ENCODE measurements at regions not wholly inside any gene's neighbourhood (a gene's known extent, or its start where the extent isn't known, plus 50 kb on each side); places are given as distances from the start of the nearest gene placed in this dataset.

DNA sequence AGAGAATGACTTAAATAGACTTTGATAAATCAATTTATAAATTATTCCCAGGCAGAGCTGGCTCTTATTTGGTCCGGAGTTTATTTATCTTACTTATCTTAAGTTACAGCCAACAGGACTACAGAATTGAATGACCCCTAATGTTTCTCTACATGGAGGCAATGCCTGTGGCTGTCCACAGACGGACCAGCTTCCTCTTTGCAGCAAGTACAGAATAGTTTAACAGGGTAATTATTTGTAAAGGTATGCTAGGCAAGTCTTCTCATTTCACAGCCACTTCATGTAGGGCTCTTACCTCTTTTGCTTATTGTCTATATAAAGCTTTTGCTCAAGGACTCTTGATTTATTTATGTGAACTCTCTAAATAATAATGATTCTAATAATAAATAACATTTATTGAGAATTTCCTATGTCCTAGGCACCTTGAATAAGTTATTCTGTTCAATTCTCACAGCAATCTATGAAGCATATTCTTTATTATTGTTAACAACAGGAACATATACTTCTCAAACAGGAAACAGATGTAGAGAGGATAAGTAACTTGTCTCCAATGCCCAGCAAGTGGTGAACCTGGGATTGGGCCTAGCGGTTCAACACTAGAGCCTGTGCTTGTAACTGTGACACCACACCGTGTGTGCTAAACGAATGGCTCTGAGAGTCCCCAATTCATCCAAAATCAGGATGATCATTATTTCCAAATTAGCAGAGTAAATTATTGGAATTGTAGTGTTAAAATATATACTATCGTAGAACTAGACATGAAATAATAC lies 58.8 kb upstream of the NXPH2 start:
- Histone ChIP-seq H3K4me2 (replicated peaks; ENCODE audit: low read depth, low read length, poor library complexity, severe bottlenecking) (no peak overlapping the region), H3K79me2 (ENCODE audit: control insufficient read depth, insufficient read depth, low read length) (no peaks in the 10 kb centered on the region), H3K9me3 (ENCODE audit: control extremely low read depth in 1 of 3, control insufficient read depth in 2 of 3, insufficient read depth in 1 of 3, low read length in 2 of 3) (no peaks in the 10 kb centered on the region), H3K4me1 (ENCODE audit: control insufficient read depth in 2 of 2, insufficient read depth in 2 of 2, low read length in 2 of 2) (no peaks in the 10 kb centered on the region), H3K4me3 (ENCODE audit: control extremely low read depth in 1 of 5, extremely low read depth in 1 of 5, insufficient read depth in 1 of 5, low read depth in 2 of 5, low read length in 4 of 5) (no peak overlapping the region), H3K27ac (ENCODE audit: low read length in 2 of 2) (no peak overlapping the region), H3K9ac (ENCODE audit: low read length) (no peak overlapping the region), H4K20me1 (ENCODE audit: control insufficient read depth, insufficient read depth, low read length, poor library complexity, severe bottlenecking) (no peaks in the 10 kb centered on the region), H3K27me3 (replicated peaks in 1 of 4; ENCODE audit: control extremely low read depth in 1 of 4, control insufficient read depth in 3 of 4, insufficient read depth in 4 of 4, low read length in 3 of 4) (peaks cover 0 to 4% (median 2%) of the 10 kb centered on the region in 4 experiments), H2AFZ (ENCODE audit: insufficient read depth, low read depth, low read length, poor library complexity, severe bottlenecking) (no peak overlapping the region), H3K36me3 (replicated peaks in 1 of 2; ENCODE audit: control extremely low read depth in 1 of 2, control insufficient read depth in 1 of 2, extremely low read depth in 1 of 2, insufficient read depth in 2 of 2, low read length in 1 of 2) (no peaks in the 10 kb centered on the region)
- ChIA-PET POLR2A (no interaction called here), CTCF (interaction anchor here (1.8 kb wide), 1 partner anchor 12 kb away, joined by 6 read pairs; no protein-coding TSS in a partner anchor)
- H3K9me3 Mint-ChIP-seq (ENCODE audit: insufficient read depth): no peaks in the 10 kb centered on the region
- H3K27ac Mint-ChIP-seq: no peak overlapping the region
- intact Hi-C loops (cut with micrococcal nuclease): no loop called here
- H3K4me1 Mint-ChIP-seq: no peaks in the 10 kb centered on the region
- DNase-seq (no peak), ATAC-seq (ENCODE audit: low read depth) (no peak)
- no peak for TF ChIP-seq EZH2 (IDR thresholded peaks at IDR 0.05; ENCODE audit: borderline replicate concordance, insufficient read depth, low read depth, low read length, poor library complexity, severe bottlenecking)
- TF ChIP-seq, protein P1, sequence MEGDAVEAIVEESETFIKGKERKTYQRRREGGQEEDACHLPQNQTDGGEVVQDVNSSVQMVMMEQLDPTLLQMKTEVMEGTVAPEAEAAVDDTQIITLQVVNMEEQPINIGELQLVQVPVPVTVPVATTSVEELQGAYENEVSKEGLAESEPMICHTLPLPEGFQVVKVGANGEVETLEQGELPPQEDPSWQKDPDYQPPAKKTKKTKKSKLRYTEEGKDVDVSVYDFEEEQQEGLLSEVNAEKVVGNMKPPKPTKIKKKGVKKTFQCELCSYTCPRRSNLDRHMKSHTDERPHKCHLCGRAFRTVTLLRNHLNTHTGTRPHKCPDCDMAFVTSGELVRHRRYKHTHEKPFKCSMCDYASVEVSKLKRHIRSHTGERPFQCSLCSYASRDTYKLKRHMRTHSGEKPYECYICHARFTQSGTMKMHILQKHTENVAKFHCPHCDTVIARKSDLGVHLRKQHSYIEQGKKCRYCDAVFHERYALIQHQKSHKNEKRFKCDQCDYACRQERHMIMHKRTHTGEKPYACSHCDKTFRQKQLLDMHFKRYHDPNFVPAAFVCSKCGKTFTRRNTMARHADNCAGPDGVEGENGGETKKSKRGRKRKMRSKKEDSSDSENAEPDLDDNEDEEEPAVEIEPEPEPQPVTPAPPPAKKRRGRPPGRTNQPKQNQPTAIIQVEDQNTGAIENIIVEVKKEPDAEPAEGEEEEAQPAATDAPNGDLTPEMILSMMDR (IDR thresholded peaks at IDR 0.05): no peak
- peaks cover 13% of the 10 kb centered on the region for H3K27me3 Mint-ChIP-seq
- H3K4me3 Mint-ChIP-seq: no peak overlapping the region
- 31% methylated on average over 2 of the region's 6 CpGs for WGBS (ENCODE audit: insufficient coverage)

DNA sequence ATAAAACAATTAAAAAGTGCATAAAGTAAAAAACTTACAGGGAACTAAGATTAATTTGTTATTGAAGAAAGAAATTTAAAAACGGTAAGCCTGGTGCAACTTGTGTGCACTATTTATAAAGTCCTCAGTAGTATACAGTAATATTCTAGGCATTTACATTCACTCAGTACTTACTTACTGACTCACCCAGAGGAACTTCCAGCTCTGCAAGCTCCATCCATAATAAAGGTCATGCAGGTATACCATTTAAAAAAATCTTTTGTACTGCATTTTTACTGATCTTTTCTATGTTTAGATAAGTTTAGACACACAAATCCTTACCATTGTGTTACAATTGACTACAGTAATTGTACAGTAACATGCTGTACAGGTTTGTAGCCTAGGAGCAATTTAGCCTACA lies 51.5 kb upstream of the NXPH2 start:
- Mint-ChIP-seq H3K4me1 (no peaks in the 10 kb centered on the region), H3K27me3 (peaks cover 12% of the 10 kb centered on the region), H3K4me3 (no peak overlapping the region), H3K27ac (no peak overlapping the region), H3K9me3 (ENCODE audit: insufficient read depth) (no peaks in the 10 kb centered on the region)
- DNase-seq (no peak), ATAC-seq (ENCODE audit: low read depth) (no peak)
- Histone ChIP-seq H3K4me2 (replicated peaks; ENCODE audit: low read depth, low read length, poor library complexity, severe bottlenecking) (no peak overlapping the region), H3K9ac (ENCODE audit: low read length) (no peak overlapping the region), H3K27ac (ENCODE audit: low read length in 2 of 2) (no peak overlapping the region), H3K4me3 (ENCODE audit: control extremely low read depth in 1 of 5, extremely low read depth in 1 of 5, insufficient read depth in 1 of 5, low read depth in 2 of 5, low read length in 4 of 5) (no peak overlapping the region), H3K9me3 (ENCODE audit: control extremely low read depth in 1 of 3, control insufficient read depth in 2 of 3, insufficient read depth in 1 of 3, low read length in 2 of 3) (no peaks in the 10 kb centered on the region), H3K79me2 (ENCODE audit: control insufficient read depth, insufficient read depth, low read length) (no peaks in the 10 kb centered on the region), H2AFZ (ENCODE audit: insufficient read depth, low read depth, low read length, poor library complexity, severe bottlenecking) (no peak overlapping the region), H3K27me3 (replicated peaks in 1 of 4; ENCODE audit: control extremely low read depth in 1 of 4, control insufficient read depth in 3 of 4, insufficient read depth in 4 of 4, low read length in 3 of 4) (no peaks in the 10 kb centered on the region), H3K36me3 (replicated peaks in 1 of 2; ENCODE audit: control extremely low read depth in 1 of 2, control insufficient read depth in 1 of 2, extremely low read depth in 1 of 2, insufficient read depth in 2 of 2, low read length in 1 of 2) (no peaks in the 10 kb centered on the region), H3K4me1 (ENCODE audit: control insufficient read depth in 2 of 2, insufficient read depth in 2 of 2, low read length in 2 of 2) (no peaks in the 10 kb centered on the region), H4K20me1 (ENCODE audit: control insufficient read depth, insufficient read depth, low read length, poor library complexity, severe bottlenecking) (no peaks in the 10 kb centered on the region)
- WGBS (ENCODE audit: insufficient coverage): no CpG with 5 or more reads among the region's 1 CpG
- TF ChIP-seq, protein P1 (IDR thresholded peaks at IDR 0.05): no peak
- no peak for TF ChIP-seq EZH2 (IDR thresholded peaks at IDR 0.05; ENCODE audit: borderline replicate concordance, insufficient read depth, low read depth, low read length, poor library complexity, severe bottlenecking)
- intact Hi-C loops (cut with micrococcal nuclease): no loop called here
- ChIA-PET CTCF (no interaction called here), POLR2A (no interaction called here)

All from B cell (primary cell).